Retina (tissue), 1 donor: ENCODE measurements at regions not wholly inside any gene's neighbourhood (a gene's known extent, or its start where the extent isn't known, plus 50 kb on each side); places are given as distances from the start of the nearest gene placed in this dataset.

Experiments used
- DNase-seq: peaks from one replicate; pipeline ENCODE4 v3.0.0-alpha.2; 2016

DNA sequence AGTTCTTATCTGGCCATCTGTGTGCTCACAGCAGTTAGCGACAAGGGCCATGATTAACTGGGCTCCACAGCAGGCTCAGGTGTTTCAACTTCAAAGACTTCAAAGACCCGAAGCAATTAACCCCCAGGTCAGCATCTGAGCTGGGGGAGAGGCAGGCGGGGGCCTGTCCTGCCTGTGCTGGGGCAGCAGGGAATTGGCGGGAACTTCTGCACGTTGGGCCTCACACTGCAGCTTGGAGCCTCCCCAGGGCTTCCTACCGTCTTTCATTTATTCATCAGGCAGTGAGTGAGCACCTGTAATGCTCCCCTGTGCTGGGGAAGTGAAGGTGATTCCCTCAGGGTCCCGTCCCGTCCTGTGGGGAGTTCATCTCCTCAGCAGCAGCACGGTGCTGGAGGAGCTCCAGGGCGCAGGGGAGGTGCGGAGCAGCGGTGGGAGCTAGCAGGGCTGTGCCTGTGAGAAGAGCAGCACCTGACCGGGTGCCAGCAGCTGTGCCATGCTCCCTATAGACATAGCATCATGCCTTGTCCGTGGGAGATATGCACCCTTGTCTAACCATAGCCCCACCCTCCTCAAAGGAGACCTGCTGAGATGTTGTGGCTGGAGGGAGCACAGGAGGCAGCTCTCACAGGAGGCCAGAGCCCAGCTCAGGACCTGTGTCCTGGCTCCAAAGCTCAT, 51.8 kb upstream of the FRMD1 start:
- no peak for DNase-seq

DNA sequence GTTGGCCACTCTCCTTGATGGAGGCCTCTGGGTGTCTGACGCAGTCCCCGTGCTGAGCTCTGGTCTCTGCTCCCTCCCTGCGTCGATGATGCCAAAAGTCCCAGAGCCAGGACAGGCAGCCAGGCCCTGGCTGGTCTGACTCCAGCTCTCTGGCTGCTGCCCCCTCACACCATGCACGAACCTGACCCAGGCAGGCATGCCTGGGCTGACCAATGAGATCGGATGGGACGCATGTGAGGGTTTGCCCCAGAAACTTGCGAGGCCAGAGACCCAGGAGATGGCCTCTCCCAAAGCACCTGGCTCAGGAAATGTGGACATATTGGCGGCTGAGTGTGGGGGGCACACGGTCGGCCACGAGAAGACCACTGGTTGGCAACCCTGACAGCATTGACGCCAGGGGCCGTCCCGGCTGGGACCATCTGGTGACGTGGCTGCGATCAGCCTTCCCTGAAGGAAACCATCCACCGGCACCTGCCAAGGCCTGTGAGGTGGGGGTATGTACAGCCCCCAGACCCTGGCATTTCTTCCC, 51.2 kb upstream of the FRMD1 start:
- DNase-seq = no peak

DNA sequence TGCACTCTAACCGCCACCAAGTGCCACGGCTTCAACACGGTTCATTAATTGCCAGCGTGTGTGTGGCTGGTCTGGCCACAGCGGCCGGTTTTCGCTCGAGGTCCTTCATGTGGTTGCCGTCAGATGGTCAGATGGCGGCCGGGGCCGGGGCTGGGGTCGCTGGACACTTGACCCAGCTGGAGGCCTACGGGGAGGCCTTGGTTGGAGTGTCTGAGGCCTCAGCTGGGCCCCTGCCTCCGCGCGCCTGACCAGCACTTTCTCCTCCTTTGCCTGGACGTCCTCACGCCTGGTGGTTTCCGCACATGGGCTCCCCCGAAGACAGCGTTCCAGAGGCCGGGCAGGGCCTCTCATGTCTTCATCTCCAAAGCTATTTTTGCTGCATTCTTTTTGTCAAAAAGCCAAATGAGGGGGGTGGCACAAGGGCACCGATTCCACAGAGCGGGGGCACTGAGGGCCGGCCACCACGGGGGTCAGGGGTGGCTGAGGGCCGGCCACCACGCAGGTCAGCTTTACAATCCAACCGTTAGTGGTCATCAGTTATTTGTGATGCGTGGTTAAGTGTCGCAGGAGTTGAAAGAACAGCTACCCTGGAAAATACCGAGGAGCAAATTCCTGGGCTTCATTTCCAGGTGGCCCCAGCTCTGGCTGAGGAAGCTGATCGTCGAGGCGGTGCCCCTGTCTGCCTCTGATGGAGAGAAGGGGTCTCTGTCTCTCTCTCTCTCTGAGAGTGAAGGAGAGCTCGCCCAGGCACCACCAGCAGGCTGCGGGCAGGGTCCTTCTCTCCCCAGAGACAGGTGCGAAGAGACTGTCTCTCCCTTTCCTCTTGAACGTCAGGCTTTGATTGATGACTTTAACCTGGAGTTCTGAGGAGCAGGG, 50.5 kb upstream of the FRMD1 start:
- DNase-seq = no peak

GRCh38 chr6:168128631-168129291, 49.7 kb upstream of the FRMD1 start:
- no peak for DNase-seq
